ENCODE measurements at regions not wholly inside any gene's neighbourhood (a gene's known extent, or its start where the extent isn't known, plus 50 kb on each side); places are given as distances from the start of the nearest gene placed in this dataset.

DNA sequence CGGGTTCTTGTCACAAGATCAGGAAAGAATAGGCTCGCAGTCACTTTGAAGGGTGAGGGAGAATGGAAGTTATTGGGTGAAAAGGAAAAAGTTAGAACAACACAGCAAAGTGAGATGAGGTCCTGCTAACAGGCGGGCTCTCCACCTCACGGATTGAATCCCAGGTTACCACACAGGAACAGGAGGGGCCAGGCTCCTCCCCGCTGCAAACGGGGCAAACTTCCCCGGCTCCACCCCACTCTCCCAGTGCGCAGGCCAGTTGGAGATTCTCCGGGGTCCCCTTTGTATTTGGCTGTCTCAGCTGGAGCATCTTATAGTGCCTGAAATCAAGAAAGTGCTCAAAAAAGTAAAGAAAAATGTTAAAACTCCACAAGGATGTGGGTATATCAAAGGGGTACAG lies 78.3 kb upstream of the IPO5 start:
- Histone ChIP-seq H3K9me3 (no peaks in the 10 kb centered on the region), H3F3A (replicated peaks; ENCODE audit: insufficient read depth) (peaks cover 18% of the 10 kb centered on the region), H3K4me3 (ENCODE audit: low read depth in 2 of 2, low read length in 1 of 2) (no peak overlapping the region), H3K36me3 (replicated peaks in 1 of 2; ENCODE audit: control insufficient read depth in 1 of 2, insufficient read depth in 2 of 2, low read length in 1 of 2) (no peaks in the 10 kb centered on the region), H3K4me1 (ENCODE audit: control insufficient read depth in 1 of 2, insufficient read depth in 2 of 2, low read depth in 1 of 2, low read length in 1 of 2) (peaks cover 0 to 15% of the 10 kb centered on the region in 2 experiments; a peak in 3 of 4 replicates), H3K27me3 (ENCODE audit: insufficient read depth) (no peaks in the 10 kb centered on the region), H3K27ac (ENCODE audit: low read depth in 2 of 2, low read length in 1 of 2) (no peak overlapping the region), H3K79me2 (ENCODE audit: insufficient read depth) (no peaks in the 10 kb centered on the region), H3K9me2 (no peaks in the 10 kb centered on the region), H4K20me1 (ENCODE audit: insufficient read depth) (no peaks in the 10 kb centered on the region), H2AFZ (ENCODE audit: low read depth) (no peak overlapping the region), H3K4me2 (no peak overlapping the region), H3K9ac (no peak overlapping the region)
- ChIA-PET POLR2A (no interaction called here), CTCF (interaction anchor here (0.8 kb wide), 1 partner anchor 19 kb away, joined by 4 read pairs; no protein-coding TSS in a partner anchor)
- 88% methylated on average over 9 of the region's 9 CpGs for WGBS (ENCODE audit: low lambda C conversion rate)
- DNase-seq = no peak
- TF ChIP-seq IRF3 (IDR thresholded peaks at IDR 0.05; ENCODE audit: low read depth, low read length) (no peak), EP300 (IDR thresholded peaks at IDR 0.05; ENCODE audit: borderline replicate concordance in 1 of 2, low read depth in 1 of 2, low read length in 1 of 2) (no peak), RXRA (IDR thresholded peaks at IDR 0.05; ENCODE audit: borderline replicate concordance, low read depth) (no peak), USF2 (IDR thresholded peaks at IDR 0.05; ENCODE audit: borderline replicate concordance, low read depth, low read length) (no peak), SIN3A (IDR thresholded peaks at IDR 0.05; ENCODE audit: borderline replicate concordance, low read depth, low read length) (no peak), PBX3 (IDR thresholded peaks at IDR 0.05) (no peak), POLR2AphosphoS5 (IDR thresholded peaks at IDR 0.05; ENCODE audit: low read depth, low read length) (no peak)

DNA sequence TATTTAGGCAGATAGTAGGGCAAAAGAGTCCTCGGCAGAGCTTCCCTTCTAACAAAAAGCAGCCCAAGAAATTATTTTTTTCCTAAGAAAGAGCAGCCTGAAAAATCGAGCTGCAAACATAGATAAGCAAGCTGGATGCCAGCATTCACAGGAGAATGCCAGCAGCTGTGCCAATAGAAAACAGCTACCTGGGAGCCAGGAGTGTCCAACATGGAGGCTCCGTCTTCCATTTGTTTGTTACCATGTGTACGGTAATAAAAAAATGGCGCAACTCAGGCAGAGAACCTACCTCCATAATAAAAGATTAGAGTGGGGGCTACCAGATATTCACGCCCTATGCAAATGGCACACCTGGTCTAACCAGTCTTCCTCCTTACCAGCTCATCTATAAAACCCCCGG lies 77.6 kb upstream of the IPO5 start:
- H3K27ac ChIP-seq (ENCODE audit: low read depth in 2 of 2, low read length in 1 of 2) = no peak overlapping the region
- H3K4me1 ChIP-seq (ENCODE audit: control insufficient read depth in 1 of 2, insufficient read depth in 2 of 2, low read depth in 1 of 2, low read length in 1 of 2) = peaks cover 0 to 22% of the 10 kb centered on the region in 2 experiments; a peak in 3 of 4 replicates
- H4K20me1 ChIP-seq (ENCODE audit: insufficient read depth) = no peaks in the 10 kb centered on the region
- no peak overlapping the region for H2AFZ ChIP-seq (ENCODE audit: low read depth)
- no peak for DNase-seq
- H3K9ac ChIP-seq = no peak overlapping the region
- H3K9me2 ChIP-seq = no peaks in the 10 kb centered on the region
- H3K9me3 ChIP-seq = no peaks in the 10 kb centered on the region
- H3K4me2 ChIP-seq = no peak overlapping the region
- H3K79me2 ChIP-seq (ENCODE audit: insufficient read depth) = no peaks in the 10 kb centered on the region
- H3K27me3 ChIP-seq (ENCODE audit: insufficient read depth) = no peaks in the 10 kb centered on the region
- WGBS (ENCODE audit: low lambda C conversion rate) = 86% methylated on average over 7 of the region's 7 CpGs
- CTCF ChIA-PET = interaction anchor here (0.8 kb wide), 1 partner anchor 20 kb away, joined by 4 read pairs; no protein-coding TSS in a partner anchor
- no peaks in the 10 kb centered on the region for H3K36me3 ChIP-seq (replicated peaks in 1 of 2; ENCODE audit: control insufficient read depth in 1 of 2, insufficient read depth in 2 of 2, low read length in 1 of 2)
- peaks cover 25% of the 10 kb centered on the region for H3F3A ChIP-seq (replicated peaks; ENCODE audit: insufficient read depth)
- H3K4me3 ChIP-seq (ENCODE audit: low read depth in 2 of 2, low read length in 1 of 2) = no peak overlapping the region
- POLR2A ChIA-PET = no interaction called here
- TF ChIP-seq FOXM1 (IDR thresholded peaks at IDR 0.05; ENCODE audit: low read depth) = no peak
- no peak for TF ChIP-seq SMC3 (IDR thresholded peaks at IDR 0.05; ENCODE audit: low read depth, low read length)
- no peak for TF ChIP-seq RCOR1 (IDR thresholded peaks at IDR 0.05; ENCODE audit: low read length)
- no peak for TF ChIP-seq TEAD4 (IDR thresholded peaks at IDR 0.05; ENCODE audit: borderline replicate concordance, insufficient read depth)
- no peak for TF ChIP-seq MXI1 (IDR thresholded peaks at IDR 0.05; ENCODE audit: low read depth, low read length)
- TF ChIP-seq FOSL2 (IDR thresholded peaks at IDR 0.05; ENCODE audit: borderline replicate concordance, low read depth) = no peak
- TF ChIP-seq YY1 (IDR thresholded peaks at IDR 0.05; ENCODE audit: low read depth) = no peak
- no peak for TF ChIP-seq NFIC (IDR thresholded peaks at IDR 0.05; ENCODE audit: borderline replicate concordance)
- no peak for TF ChIP-seq USF1 (IDR thresholded peaks at IDR 0.05; ENCODE audit: borderline replicate concordance, low read depth)
- TF ChIP-seq RXRA (IDR thresholded peaks at IDR 0.05; ENCODE audit: borderline replicate concordance, low read depth) = no peak
- TF ChIP-seq FOXJ3 (CRISPR knock-in tag; IDR thresholded peaks at IDR 0.05) = no peak
- TF ChIP-seq, protein P1, sequence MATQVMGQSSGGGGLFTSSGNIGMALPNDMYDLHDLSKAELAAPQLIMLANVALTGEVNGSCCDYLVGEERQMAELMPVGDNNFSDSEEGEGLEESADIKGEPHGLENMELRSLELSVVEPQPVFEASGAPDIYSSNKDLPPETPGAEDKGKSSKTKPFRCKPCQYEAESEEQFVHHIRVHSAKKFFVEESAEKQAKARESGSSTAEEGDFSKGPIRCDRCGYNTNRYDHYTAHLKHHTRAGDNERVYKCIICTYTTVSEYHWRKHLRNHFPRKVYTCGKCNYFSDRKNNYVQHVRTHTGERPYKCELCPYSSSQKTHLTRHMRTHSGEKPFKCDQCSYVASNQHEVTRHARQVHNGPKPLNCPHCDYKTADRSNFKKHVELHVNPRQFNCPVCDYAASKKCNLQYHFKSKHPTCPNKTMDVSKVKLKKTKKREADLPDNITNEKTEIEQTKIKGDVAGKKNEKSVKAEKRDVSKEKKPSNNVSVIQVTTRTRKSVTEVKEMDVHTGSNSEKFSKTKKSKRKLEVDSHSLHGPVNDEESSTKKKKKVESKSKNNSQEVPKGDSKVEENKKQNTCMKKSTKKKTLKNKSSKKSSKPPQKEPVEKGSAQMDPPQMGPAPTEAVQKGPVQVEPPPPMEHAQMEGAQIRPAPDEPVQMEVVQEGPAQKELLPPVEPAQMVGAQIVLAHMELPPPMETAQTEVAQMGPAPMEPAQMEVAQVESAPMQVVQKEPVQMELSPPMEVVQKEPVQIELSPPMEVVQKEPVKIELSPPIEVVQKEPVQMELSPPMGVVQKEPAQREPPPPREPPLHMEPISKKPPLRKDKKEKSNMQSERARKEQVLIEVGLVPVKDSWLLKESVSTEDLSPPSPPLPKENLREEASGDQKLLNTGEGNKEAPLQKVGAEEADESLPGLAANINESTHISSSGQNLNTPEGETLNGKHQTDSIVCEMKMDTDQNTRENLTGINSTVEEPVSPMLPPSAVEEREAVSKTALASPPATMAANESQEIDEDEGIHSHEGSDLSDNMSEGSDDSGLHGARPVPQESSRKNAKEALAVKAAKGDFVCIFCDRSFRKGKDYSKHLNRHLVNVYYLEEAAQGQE (IDR thresholded peaks at IDR 0.05; ENCODE audit: low read depth, low read length) = no peak
- no peak for TF ChIP-seq GABPA (IDR thresholded peaks at IDR 0.05; ENCODE audit: low read depth)
- no peak for TF ChIP-seq TCF12 (IDR thresholded peaks at IDR 0.05)
- no peak for TF ChIP-seq POLR2AphosphoS5 (IDR thresholded peaks at IDR 0.05; ENCODE audit: low read depth, low read length)
